SU-DHL-6 (cell line): ENCODE measurements at regions not wholly inside any gene's neighbourhood (a gene's known extent, or its start where the extent isn't known, plus 50 kb on each side); places are given as distances from the start of the nearest gene placed in this dataset.

ENCODE experiments used
- H2AFZ ChIP-seq: fragments of 200-600 bp; sonication (generic); 2 replicates; pipeline ENCODE4 v1.6.1; 2014; ENCODE audit warnings: low read depth, mild to moderate bottlenecking, moderate library complexity, mixed read lengths, antibody characterized with exemption, low read length; ENCODE audit not compliant: severe bottlenecking
- H3F3A ChIP-seq: fragments of 200-600 bp; shearing (Covaris generic); 2 replicates; pipeline ENCODE4 v1.6.0; 2016; ENCODE audit warnings: antibody characterized with exemption, mild to moderate bottlenecking; ENCODE audit not compliant: insufficient read depth
- H3K27ac ChIP-seq: fragments of 200-600 bp; sonication (generic); 2 replicates; pipeline ENCODE4 v1.5.1; 2016; ENCODE audit warnings: low read depth, mild to moderate bottlenecking, low read length, moderate library complexity, mixed read lengths
- H3K27me3 ChIP-seq: fragments of 200-600 bp; sonication (generic), shearing (Covaris generic); 2 replicates; pipeline ENCODE4 v1.6.0; 2014; ENCODE audit warnings: mild to moderate bottlenecking, low read length
- H3K36me3 ChIP-seq: fragments of 200-600 bp; sonication (generic); 2 replicates; pipeline ENCODE4 v1.6.1; 2014; ENCODE audit warnings: mild to moderate bottlenecking, low read length, mixed read lengths
- H3K4me2 ChIP-seq: fragments of 300-600, 200-600 bp; shearing (Covaris generic), sonication (generic); 2 replicates; pipeline ENCODE4 v1.6.0; 2014; ENCODE audit warnings: low read length, low read depth, mild to moderate bottlenecking; ENCODE audit not compliant: poor library complexity, severe bottlenecking
- H3K4me3 ChIP-seq: fragments of 200-600 bp; sonication (generic); 2 replicates; pipeline ENCODE4 v1.5.1; 2014; ENCODE audit warnings: antibody characterized with exemption, low read length, mild to moderate bottlenecking, mixed read lengths; ENCODE audit not compliant: insufficient read depth, poor library complexity, severe bottlenecking
- H3K79me2 ChIP-seq: fragments of 200-600 bp; sonication (generic); 2 replicates; pipeline ENCODE4 v1.6.1; 2014; ENCODE audit warnings: mild to moderate bottlenecking, low read length, moderate library complexity; ENCODE audit not compliant: insufficient read depth
- H3K9ac ChIP-seq: fragments of 200-600 bp; sonication (generic); 2 replicates; pipeline ENCODE4 v1.7.0; 2014; ENCODE audit warnings: mild to moderate bottlenecking, low read length
- H3K9me2 ChIP-seq: fragments of 200-600 bp; sonication (generic); replicated peaks from 2 replicates; pipeline ENCODE4 v1.6.1; 2014; ENCODE audit warnings: low read length; ENCODE audit not compliant: insufficient read depth
- H3K9me3 ChIP-seq: fragments of 200-600 bp; sonication (generic); 2 replicates; pipeline ENCODE4 v1.6.1; 2014; ENCODE audit warnings: low read length, mixed read lengths; ENCODE audit not compliant: insufficient read depth
- H4K20me1 ChIP-seq: fragments of 200-600 bp; sonication (generic); 2 replicates; pipeline ENCODE4 v1.6.1; 2014; ENCODE audit warnings: low read depth, mild to moderate bottlenecking, antibody characterized with exemption, low read length, moderate library complexity, mixed read lengths
- EZH2phosphoT487 ChIP-seq: fragments of 200-600 bp; sonication (generic), shearing (Covaris generic); conservative IDR thresholded peaks from 2 replicates; pipeline ENCODE4 v1.6.1; 2018; ENCODE audit warnings: mild to moderate bottlenecking, antibody characterized with exemption, low read length, moderate library complexity, mixed read lengths
- TF ChIP-seq, protein P1 (sequence below): fragments of 200-600 bp; sonication (generic); IDR thresholded peaks from one replicate; pipeline ENCODE4 v1.5.1; 2017; ENCODE audit warnings: antibody characterized with exemption, mild to moderate bottlenecking, low read length, moderate library complexity; ENCODE audit not compliant: insufficient read depth, poor library complexity, severe bottlenecking

DNA sequence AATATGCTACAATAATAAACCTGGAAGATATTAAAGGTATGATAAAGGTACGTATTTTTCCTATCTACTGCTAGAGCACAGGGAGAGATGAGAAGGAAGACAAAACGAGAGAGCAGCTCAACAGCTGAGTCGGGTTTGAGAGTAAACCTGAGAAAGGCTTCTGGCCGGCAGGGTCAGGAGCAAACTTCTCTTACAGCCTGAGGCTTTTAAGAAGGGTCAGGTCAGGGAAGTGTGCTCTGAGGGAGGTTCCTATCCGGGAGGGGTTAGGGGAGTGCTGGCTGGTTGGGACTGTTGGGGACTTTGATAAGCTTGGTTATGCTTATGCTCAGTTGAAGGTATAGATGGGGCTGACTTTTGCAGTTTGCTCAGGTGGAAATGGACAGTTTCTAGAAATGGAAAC is 77.7 kb upstream of the PRR20A start:
- Histone ChIP-seq H2AFZ (no peak overlapping the region), H3K9ac (no peak overlapping the region), H4K20me1 (no peaks in the 10 kb centered on the region), H3K27me3 (no peaks in the 10 kb centered on the region), H3F3A (no peaks in the 10 kb centered on the region), H3K4me2 (no peak overlapping the region), H3K27ac (no peak overlapping the region), H3K79me2 (no peaks in the 10 kb centered on the region), H3K9me2 (no peaks in the 10 kb centered on the region), H3K36me3 (no peaks in the 10 kb centered on the region), H3K9me3 (no peaks in the 10 kb centered on the region), H3K4me3 (no peak overlapping the region)
- no peak for TF ChIP-seq EZH2phosphoT487

DNA sequence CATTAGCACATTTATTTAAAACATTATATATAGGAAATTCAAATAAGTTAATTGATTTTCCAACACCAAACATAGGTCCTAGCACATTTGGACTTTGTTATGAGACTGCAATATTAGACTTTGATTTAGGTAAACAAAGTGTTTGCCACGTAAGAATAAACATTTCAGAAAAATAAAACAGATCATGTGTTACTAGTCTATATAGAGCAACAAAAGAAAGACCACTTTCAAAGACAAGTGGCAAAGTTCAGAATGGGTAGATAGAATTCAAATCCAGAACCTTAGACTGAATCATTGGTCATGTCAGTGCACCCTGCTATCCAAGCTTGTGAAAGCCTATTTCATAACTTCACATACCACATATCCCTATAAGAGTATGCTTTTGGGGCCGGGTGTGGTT is 66.7 kb upstream of the PRR20A start:
- Histone ChIP-seq H3K4me3 (no peak overlapping the region), H3K36me3 (no peaks in the 10 kb centered on the region), H3K27ac (no peak overlapping the region), H3K4me2 (no peak overlapping the region), H3K9me3 (no peaks in the 10 kb centered on the region), H3K9ac (no peak overlapping the region), H3K79me2 (no peaks in the 10 kb centered on the region), H3K27me3 (no peaks in the 10 kb centered on the region), H3F3A (no peaks in the 10 kb centered on the region), H3K9me2 (no peaks in the 10 kb centered on the region), H4K20me1 (no peaks in the 10 kb centered on the region), H2AFZ (no peak overlapping the region)
- no peak for TF ChIP-seq EZH2phosphoT487
- TF ChIP-seq, protein P1, sequence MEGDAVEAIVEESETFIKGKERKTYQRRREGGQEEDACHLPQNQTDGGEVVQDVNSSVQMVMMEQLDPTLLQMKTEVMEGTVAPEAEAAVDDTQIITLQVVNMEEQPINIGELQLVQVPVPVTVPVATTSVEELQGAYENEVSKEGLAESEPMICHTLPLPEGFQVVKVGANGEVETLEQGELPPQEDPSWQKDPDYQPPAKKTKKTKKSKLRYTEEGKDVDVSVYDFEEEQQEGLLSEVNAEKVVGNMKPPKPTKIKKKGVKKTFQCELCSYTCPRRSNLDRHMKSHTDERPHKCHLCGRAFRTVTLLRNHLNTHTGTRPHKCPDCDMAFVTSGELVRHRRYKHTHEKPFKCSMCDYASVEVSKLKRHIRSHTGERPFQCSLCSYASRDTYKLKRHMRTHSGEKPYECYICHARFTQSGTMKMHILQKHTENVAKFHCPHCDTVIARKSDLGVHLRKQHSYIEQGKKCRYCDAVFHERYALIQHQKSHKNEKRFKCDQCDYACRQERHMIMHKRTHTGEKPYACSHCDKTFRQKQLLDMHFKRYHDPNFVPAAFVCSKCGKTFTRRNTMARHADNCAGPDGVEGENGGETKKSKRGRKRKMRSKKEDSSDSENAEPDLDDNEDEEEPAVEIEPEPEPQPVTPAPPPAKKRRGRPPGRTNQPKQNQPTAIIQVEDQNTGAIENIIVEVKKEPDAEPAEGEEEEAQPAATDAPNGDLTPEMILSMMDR: no peak

DNA sequence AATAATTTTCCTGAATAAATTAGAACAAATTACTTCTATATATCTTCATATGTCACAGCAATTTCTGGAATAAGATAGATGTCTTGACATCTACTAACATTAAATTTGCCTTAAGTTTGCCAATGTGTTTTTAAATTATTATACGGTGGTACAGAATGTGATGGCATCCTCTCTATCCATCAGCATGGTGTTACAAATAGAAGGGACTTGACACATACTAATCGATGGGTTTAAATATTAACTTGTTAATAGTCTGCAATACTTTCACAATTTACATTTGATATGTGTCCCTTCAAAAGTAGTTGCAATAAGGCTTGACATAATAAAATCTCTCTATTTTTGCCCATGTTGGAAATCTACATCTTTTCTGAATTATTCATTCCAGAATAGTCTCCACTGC is 65.1 kb upstream of the PRR20A start:
- Histone ChIP-seq H3K79me2 (no peaks in the 10 kb centered on the region), H3K27ac (no peak overlapping the region), H2AFZ (no peak overlapping the region), H4K20me1 (no peaks in the 10 kb centered on the region), H3K9me2 (no peaks in the 10 kb centered on the region), H3K9me3 (no peaks in the 10 kb centered on the region), H3K27me3 (no peaks in the 10 kb centered on the region), H3K4me3 (no peak overlapping the region), H3F3A (no peaks in the 10 kb centered on the region), H3K9ac (no peak overlapping the region), H3K4me2 (no peak overlapping the region), H3K36me3 (no peaks in the 10 kb centered on the region)
- TF ChIP-seq, protein P1: no peak
- TF ChIP-seq EZH2phosphoT487: no peak

DNA sequence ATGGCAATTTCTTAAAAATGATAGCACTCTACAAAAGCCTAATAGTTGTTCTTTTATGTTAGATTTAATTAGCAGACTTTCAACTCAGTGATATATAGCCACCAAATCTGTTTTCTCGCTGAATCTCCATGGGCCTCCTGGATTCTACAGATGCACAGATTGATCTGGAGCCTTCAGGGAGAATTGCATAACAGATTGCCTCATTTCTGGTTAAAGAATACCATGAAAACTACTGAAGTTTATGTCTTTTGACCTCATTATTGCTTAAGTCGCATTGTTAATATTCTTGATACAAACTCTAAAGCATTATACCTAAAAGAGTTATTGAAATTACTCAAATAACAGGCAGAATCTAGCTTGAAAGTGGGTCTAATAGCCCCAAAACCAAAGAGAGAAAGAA is 53.7 kb upstream of the PRR20A start:
- H3K9ac ChIP-seq: no peak overlapping the region
- TF ChIP-seq EZH2phosphoT487: no peak
- TF ChIP-seq, protein P1: no peak
- no peaks in the 10 kb centered on the region for H3K79me2 ChIP-seq
- no peaks in the 10 kb centered on the region for H3F3A ChIP-seq
- no peak overlapping the region for H3K4me2 ChIP-seq
- H3K36me3 ChIP-seq: no peaks in the 10 kb centered on the region
- no peak overlapping the region for H3K4me3 ChIP-seq
- no peak overlapping the region for H3K27ac ChIP-seq
- no peaks in the 10 kb centered on the region for H4K20me1 ChIP-seq
- H3K9me3 ChIP-seq: 0 out of 2 replicates have a peak, but pooled peaks cover 4% of the 10 kb centered on the region
- no peaks in the 10 kb centered on the region for H3K9me2 ChIP-seq
- H2AFZ ChIP-seq: no peak overlapping the region
- no peaks in the 10 kb centered on the region for H3K27me3 ChIP-seq
